Lung (tissue), 11 donors: ENCODE measurements at regions not wholly inside any gene's neighbourhood (a gene's known extent, or its start where the extent isn't known, plus 50 kb on each side); places are given as distances from the start of the nearest gene placed in this dataset.

Experiments
- ATAC-seq: fragments of 200-7000 bp; cut with Tn5 transposase; one replicate; pipeline ENCODE4 v1.9.1; 2020; ENCODE audit warnings: moderate number of reproducible peaks; ENCODE audit not compliant: insufficient read depth, low FRiP score
- DNase-seq, 3 donors: peaks; one replicate each; pipeline ENCODE4 v3.0.0-alpha.2; 2013 to 2017
- H3K27ac ChIP-seq, 2 donors: one replicate each; pipeline ENCODE4 v1.5.1; 2013; ENCODE audit warnings: mild to moderate bottlenecking in 2 of 2, moderate library complexity in 2 of 2, control low read depth in 1 of 2, inconsistent platforms in 1 of 2, low read depth in 1 of 2, low read length in 1 of 2
- H3K27me3 ChIP-seq, 3 donors: one replicate each; pipeline ENCODE4 v1.5.1; 2013; ENCODE audit warnings: low read length in 2 of 3; ENCODE audit not compliant: control insufficient read depth in 3 of 3, insufficient read depth in 3 of 3
- H3K36me3 ChIP-seq, 4 donors: one replicate each; pipeline ENCODE4 v1.5.1; 2013; ENCODE audit warnings: low read length in 4 of 4, mild to moderate bottlenecking in 1 of 4, moderate library complexity in 1 of 4; ENCODE audit not compliant: control insufficient read depth in 4 of 4, insufficient read depth in 4 of 4
- H3K4me1 ChIP-seq, 5 donors: one replicate each; pipeline ENCODE4 v1.5.1; 2013; ENCODE audit warnings: low read length in 5 of 5, mild to moderate bottlenecking in 2 of 5, moderate library complexity in 1 of 5; ENCODE audit not compliant: control insufficient read depth in 5 of 5, insufficient read depth in 5 of 5
- H3K4me3 ChIP-seq: one replicate; pipeline ENCODE4 v1.5.1; 2013; ENCODE audit warnings: mild to moderate bottlenecking, control low read depth, moderate library complexity
- H3K9ac ChIP-seq, 2 donors: one replicate each; pipeline ENCODE4 v1.5.1; 2013; ENCODE audit warnings: low read length in 2 of 2, control low read depth in 1 of 2; ENCODE audit not compliant: insufficient read depth in 1 of 2
- H3K9me3 ChIP-seq, 4 donors: one replicate each; pipeline ENCODE4 v1.5.1; 2013; ENCODE audit warnings: low read length in 3 of 4, mild to moderate bottlenecking in 1 of 4, moderate library complexity in 1 of 4; ENCODE audit not compliant: control insufficient read depth in 4 of 4, insufficient read depth in 3 of 4
- CTCF ChIP-seq: IDR thresholded peaks from 2 replicates; pipeline ENCODE4 v1.5.1; 2012; ENCODE audit warnings: mild to moderate bottlenecking; ENCODE audit errors: control extremely low read depth, extremely low read depth
- WGBS, 2 donors: extraction: QIAGEN DNeasy Blood & Tissue Kit; methylation state at CpG; one replicate each; pipeline ENCODE4 v1.1.7; 2013; 5-methylcytosine and 5-hydroxymethylcytosine counted together
- donor health status: control.
- donor health status: control.
- donor health status: Bipolar disorder and iron deficiency.
- donor health status: healthy.
- donor health status: DM: yes; HTN: yes; CAD: no.

- ATAC-seq = no peak
- no peak for DNase-seq
- no peak overlapping the region for H3K4me3 ChIP-seq
- peaks cover 0 to 5% (median 0%) of the 10 kb centered on the region in 4 donors for H3K9me3 ChIP-seq
- 75 to 86% methylated on average over 3 of the region's 3 CpGs for WGBS, 2 donors
- TF ChIP-seq CTCF = no peak
- H3K36me3 ChIP-seq = no peaks in the 10 kb centered on the region
- H3K4me1 ChIP-seq = no peaks in the 10 kb centered on the region
- H3K27ac ChIP-seq = no peak overlapping the region
- no peak overlapping the region for H3K9ac ChIP-seq
- H3K27me3 ChIP-seq = no peaks in the 10 kb centered on the region
These were observed 862.4 kb upstream of the CDH9 start for GRCh38 chr5:27900761-27901160.

GRCh38 chr5:27876071-27876470 lies 837.7 kb upstream of the CDH9 start:
- Histone ChIP-seq H3K4me1 (no peaks in the 10 kb centered on the region), H3K9me3 (peaks cover 0 to 2% (median 0%) of the 10 kb centered on the region in 4 donors), H3K9ac (no peak overlapping the region), H3K27ac (no peak overlapping the region), H3K27me3 (no peaks in the 10 kb centered on the region), H3K4me3 (no peak overlapping the region), H3K36me3 (no peaks in the 10 kb centered on the region)
- TF ChIP-seq CTCF = no peak
- DNase-seq (no peak), ATAC-seq (no peak)
- WGBS, 2 donors = 64 to 70% methylated on average over 1 of the region's 1 CpG

GRCh38 chr5:27875148-27875547 lies 836.8 kb upstream of the CDH9 start:
- no peak overlapping the region for H3K9ac ChIP-seq
- H3K4me1 ChIP-seq = no peaks in the 10 kb centered on the region
- H3K36me3 ChIP-seq = no peaks in the 10 kb centered on the region
- no peak for DNase-seq
- no peak overlapping the region for H3K27ac ChIP-seq
- peaks cover 0 to 2% (median 0%) of the 10 kb centered on the region in 4 donors for H3K9me3 ChIP-seq
- H3K4me3 ChIP-seq = no peak overlapping the region
- no peaks in the 10 kb centered on the region for H3K27me3 ChIP-seq
- no peak for ATAC-seq
- TF ChIP-seq CTCF = no peak

GRCh38 chr5:27868292-27868691 lies 829.9 kb upstream of the CDH9 start:
- TF ChIP-seq CTCF = no peak
- Histone ChIP-seq H3K4me3 (no peak overlapping the region), H3K27me3 (no peaks in the 10 kb centered on the region), H3K9ac (no peak overlapping the region), H3K4me1 (no peaks in the 10 kb centered on the region), H3K36me3 (no peaks in the 10 kb centered on the region), H3K9me3 (no peaks in the 10 kb centered on the region), H3K27ac (no peak overlapping the region)
- no peak for ATAC-seq
- WGBS, 2 donors = 94 to 95% methylated on average over 2 of the region's 2 CpGs
- no peak for DNase-seq
